GM18873 (cell line): ENCODE measurements at regions not wholly inside any gene's neighbourhood (a gene's known extent, or its start where the extent isn't known, plus 50 kb on each side); places are given as distances from the start of the nearest gene placed in this dataset.

Experiments used
- ATAC-seq: cut with Tn5 transposase; IDR thresholded peaks from one replicate; pipeline ENCODE4 v1.9.1; 2021; ENCODE audit warnings: mild to moderate bottlenecking, moderate library complexity, moderate number of reproducible peaks; ENCODE audit not compliant: unreplicated experiment, low FRiP score

DNA sequence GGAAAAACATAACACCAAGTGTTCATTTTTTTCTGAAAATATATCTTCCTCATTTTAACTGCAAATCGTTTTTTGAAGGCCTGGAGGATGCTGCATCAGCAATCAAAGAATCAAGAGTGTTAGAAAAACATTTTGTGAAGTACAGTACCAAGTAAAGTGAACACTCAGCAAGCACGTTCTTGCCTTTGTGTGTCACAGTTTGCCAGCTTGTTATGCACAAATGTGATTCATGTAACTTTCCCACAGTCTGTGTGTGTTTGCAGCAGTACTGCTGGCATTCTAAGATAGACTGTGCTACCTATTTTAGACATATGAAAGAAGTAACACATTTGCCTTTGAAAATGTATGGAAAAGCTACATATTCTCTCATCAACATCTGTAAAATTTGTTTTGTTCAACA is 1617.7 kb downstream of the RPA4 start:
- no peak for ATAC-seq

DNA sequence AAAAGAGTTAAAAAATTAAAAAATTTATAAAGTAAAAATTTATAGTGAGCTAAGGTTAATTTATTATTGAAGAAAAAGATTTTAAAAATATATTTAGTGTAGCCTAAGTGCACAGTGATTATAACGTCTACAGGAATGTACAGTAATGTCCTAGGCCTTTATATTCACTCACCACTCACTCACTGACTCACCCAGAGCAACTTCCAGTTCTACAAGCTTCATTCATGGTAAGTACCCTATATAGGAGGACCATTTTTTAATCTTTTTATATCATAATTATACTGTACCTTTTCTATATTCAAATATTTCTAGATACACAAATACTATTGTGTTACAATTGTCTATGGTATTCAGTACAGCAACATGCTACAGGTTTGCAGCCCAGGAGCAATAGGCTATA is 1623.2 kb downstream of the RPA4 start:
- no peak for ATAC-seq

DNA sequence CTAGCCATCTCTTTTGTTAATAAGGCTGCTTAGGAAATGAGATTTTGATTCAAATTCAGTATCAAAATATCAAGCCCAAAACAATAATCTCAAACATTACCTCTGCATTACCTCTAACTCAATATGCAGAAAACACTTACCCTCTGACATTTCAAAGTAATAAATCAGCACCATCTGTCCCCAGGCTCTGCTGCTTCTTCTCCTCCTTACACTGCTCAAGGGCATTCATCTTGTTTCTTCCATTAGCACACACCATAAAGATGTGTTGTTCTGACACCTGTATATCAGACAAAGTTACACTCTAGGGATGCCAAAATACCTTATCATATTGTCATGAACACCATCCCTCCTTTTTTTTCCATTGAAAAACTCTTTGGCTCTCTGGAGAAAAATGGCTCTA is 1630.3 kb downstream of the RPA4 start:
- no peak for ATAC-seq

DNA sequence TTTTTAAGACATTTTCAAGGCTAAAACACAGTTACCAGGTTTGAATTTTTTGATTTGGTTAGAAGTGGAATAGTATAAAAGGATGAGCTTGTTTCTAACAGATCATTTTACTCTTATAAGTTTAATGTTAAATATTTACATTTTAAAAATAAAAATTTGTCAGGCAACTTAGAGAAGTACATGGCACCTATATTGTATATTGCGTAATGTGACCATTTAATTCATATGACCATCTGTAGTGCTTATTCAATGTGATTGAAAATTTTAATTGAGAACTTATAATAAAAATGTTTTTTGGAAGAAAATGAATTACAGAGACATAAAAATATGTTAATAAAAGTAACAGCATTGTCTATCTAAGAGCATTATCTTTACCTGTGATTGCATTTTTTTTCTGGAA is 1632.4 kb downstream of the RPA4 start:
- ATAC-seq: no peak

DNA sequence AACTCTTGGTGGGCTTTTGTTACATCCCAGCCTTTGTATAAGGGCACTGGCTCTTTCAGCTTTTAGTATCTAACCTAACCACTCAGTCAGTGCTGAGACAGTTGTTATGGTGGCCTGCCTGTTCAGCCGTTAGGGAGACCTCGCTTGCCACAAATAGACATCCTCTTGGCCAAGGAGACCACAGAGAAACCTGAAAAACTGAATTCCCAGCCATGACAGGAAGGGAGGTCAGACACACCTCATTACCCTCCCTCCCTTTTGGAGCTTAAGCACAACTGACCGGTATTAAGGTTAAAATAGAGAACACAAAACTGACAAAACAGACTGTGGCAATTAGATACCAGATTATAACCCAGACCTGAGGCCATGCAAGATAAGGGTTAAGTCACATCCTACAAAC is 1639.3 kb downstream of the RPA4 start:
- no peak for ATAC-seq

DNA sequence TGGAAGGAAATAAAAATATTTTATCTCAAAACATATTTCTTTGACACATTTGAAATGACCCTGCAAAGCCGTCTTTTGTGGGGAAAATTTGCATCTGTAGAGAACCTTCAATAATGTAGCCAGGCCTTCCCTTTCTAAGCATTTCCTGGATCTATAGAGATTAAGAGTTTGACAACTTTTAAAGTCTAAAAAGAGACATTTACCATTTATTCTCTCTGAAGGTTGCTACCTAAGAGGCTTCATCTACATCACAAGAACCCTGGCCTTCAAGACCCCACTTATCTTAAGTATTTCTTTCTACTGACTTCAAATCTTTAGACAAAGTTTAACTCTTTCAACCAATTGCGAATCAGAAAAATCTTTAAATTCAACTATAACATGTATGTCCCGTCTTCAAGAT is 1639.8 kb downstream of the RPA4 start:
- no peak for ATAC-seq

DNA sequence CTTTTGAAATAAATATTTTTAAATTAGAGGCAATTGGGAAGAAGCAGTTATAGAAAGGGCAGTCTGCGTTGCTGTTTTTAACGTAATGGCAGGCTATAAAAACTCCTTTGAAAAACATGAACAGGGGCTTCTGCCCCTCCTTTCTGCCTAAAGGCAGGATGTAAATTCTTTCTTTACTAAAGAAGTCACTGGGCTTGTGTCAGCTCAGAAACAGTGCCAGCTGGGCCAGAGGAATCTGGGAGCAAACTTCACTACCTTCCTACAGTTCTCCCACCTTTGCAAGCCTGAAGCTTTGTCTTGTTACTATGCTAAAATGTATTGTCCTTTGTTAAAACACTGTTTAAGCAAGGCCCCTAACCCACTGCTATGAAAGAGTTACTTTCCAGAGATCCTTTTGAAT is 1664.8 kb downstream of the RPA4 start:
- no peak for ATAC-seq

DNA sequence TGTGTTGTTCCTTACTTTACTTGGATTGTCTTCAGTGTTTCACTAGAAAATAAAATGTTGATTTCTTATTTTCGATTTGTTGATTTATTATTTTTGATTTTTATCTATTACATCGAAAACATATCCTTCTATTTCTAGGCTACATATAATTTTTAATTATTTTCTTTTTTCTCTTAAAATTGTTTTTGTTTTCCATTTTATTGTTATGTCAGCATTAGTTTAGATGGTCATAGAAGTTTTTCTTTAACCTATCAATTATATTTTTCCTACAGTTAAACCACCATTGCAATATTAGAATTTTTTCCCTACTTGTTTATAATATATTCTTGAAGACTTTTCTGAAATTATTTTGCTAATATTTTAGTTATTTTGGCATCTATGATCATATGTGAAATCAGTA is 1685.1 kb downstream of the RPA4 start:
- ATAC-seq: no peak

DNA sequence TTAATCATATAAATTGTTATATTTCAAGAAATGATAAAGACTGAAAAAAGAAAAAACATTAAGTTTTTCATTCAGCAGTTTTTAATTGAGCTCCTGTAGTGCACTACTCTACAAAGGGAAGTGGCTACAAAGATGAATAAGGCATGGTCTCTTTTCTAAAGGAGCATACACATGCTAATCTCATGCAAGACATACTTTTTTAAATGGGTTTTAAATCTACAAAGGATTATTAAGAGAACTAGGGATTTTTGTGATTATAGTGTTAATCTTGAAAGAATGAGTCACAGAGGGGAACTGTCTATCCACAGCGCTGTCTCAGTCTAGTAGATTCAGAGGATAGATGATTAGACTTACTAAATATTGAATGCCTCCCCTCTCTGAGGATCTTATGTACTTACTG is 1722.2 kb downstream of the RPA4 start:
- ATAC-seq: no peak

DNA sequence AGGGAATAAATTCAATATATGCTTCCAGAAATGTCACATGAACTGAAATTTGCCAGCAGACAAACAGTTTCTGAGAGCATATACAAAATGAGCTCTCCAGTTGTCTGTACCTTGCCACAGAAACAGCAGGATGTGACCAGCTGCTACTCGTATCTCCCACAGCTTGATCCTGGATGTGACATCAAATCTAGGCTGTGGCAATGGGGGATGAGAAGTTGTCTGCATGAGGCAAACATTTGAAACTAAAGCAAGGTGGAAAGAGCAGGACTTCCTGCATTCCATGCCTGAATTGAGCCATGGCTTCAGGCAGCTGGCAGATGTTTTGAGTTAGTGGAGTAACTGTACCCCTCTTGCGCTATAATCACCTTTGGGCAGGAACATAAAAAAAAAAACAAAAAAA is 1724.0 kb downstream of the RPA4 start:
- no peak for ATAC-seq

DNA sequence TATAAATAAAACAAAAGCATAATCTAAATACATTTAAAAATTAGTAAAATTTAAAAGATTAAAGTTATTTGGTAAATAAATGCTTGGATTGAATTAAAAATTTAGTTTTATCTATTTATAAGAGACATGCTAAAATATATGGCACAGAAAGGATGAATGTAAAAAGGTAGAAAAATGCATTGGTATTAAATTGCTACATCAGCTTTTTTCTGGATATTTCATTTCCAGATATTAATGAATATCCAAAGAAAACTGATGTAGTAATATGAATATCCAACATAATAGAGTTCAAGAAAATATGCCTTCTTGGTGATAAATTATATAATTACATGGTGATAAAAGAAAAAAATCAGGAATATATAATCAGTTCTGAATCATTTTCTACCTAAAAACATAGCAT is 1743.9 kb downstream of the RPA4 start:
- no peak for ATAC-seq

DNA sequence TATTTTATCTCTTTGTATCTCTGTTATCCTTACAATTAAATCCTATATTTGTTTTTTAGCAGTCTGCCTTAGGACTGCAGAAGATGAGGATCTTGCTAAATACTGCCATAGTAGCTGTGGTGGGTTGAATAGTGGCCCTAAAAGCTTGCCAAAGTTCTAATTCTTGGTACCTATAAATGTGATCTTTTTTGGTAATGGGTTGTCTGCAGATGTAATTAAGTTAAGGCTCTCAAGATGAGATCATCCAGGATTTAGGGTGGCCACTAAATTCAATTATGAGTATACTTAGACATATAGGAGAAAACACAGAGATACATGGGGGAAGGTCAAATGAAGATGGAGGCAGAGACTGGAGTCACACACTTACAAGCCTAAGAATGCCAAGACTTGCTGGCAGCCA is 1753.7 kb downstream of the RPA4 start:
- no peak for ATAC-seq

DNA sequence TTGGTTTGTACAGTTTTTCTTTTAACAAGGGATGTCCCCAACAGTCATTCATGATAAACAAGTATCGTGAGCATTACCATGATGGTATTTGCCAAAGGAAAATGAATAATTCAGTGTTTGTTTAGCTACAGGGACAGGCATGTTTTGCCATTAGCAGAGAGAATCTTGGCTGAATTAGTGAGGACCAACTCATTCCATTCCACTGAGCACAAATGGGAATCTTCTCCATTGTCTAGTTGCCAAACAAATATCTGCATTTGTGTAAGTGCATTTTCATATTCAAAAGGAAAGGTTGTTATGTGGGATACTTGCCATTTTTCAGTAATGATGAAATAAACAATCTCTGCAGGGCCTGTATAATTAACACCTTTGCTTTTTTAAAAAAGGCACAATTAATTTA is 1762.6 kb downstream of the RPA4 start:
- no peak for ATAC-seq

DNA sequence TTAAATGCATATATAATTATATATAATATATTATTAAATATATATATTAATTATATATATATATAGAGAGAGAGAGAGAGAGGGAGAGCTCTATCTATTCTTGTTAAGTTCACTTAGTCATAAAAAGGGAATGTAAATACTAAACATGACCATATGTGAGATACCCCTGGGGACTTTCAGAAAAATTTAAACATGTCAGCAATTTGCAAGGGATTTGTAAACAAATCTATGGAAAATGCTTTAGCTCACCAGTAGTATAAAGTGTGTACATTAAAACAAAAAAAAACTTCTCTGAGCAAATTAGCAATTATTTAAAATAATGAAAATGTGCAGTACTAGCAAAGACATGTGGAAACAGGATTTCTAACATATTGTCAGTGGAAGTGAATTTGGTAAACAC is 1755.5 kb downstream of the PCDH19 start:
- ATAC-seq: no peak
